ENCODE measurements at regions not wholly inside any gene's neighbourhood (a gene's known extent, or its start where the extent isn't known, plus 50 kb on each side); places are given as distances from the start of the nearest gene placed in this dataset.

DNA sequence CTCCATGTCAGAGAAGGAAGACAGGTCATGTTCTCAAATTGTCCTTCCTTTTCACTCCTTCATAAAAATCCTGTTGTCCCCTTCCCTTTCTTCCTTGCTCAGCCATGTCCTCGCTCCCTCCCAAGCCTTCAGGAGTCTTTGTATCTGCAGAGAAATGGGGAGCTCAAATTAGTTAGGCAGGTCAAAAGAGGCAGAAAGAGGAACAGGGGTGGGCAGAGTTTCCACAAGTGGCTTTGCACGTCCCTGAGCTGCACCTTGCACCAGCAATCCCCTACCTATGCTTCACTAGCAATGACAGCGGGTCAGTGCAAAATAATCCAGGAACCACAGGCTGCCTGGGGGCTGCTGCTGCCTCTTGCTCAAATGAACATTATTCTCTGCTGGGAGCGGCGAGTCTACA is 152.1 kb upstream of the ITGA6 start:
- TF ChIP-seq, protein P1, sequence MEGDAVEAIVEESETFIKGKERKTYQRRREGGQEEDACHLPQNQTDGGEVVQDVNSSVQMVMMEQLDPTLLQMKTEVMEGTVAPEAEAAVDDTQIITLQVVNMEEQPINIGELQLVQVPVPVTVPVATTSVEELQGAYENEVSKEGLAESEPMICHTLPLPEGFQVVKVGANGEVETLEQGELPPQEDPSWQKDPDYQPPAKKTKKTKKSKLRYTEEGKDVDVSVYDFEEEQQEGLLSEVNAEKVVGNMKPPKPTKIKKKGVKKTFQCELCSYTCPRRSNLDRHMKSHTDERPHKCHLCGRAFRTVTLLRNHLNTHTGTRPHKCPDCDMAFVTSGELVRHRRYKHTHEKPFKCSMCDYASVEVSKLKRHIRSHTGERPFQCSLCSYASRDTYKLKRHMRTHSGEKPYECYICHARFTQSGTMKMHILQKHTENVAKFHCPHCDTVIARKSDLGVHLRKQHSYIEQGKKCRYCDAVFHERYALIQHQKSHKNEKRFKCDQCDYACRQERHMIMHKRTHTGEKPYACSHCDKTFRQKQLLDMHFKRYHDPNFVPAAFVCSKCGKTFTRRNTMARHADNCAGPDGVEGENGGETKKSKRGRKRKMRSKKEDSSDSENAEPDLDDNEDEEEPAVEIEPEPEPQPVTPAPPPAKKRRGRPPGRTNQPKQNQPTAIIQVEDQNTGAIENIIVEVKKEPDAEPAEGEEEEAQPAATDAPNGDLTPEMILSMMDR (conservative IDR thresholded peaks at IDR 0.05 in 1 of 2, IDR thresholded peaks at IDR 0.05 in 1 of 2; ENCODE audit: low read depth in 1 of 2, low read length in 2 of 2), result no peak
- no peak for TF ChIP-seq EZH2 (IDR thresholded peaks at IDR 0.05; ENCODE audit: low read length, missing control alignments)
